ENCODE measurements at regions not wholly inside any gene's neighbourhood (a gene's known extent, or its start where the extent isn't known, plus 50 kb on each side); places are given as distances from the start of the nearest gene placed in this dataset.

- no peak for TF ChIP-seq ZFX (IDR thresholded peaks at IDR 0.05)
- no peak for TF ChIP-seq CTCF (conservative IDR thresholded peaks at IDR 0.05)
- no peak overlapping the region for H3K27ac ChIP-seq
These were observed 1254.3 kb upstream of the AGA start for GRCh38 chr4:178696515-178696914.

GRCh38 chr4:178712486-178712885 is 1270.2 kb upstream of the AGA start:
- TF ChIP-seq ZFX (IDR thresholded peaks at IDR 0.05) (no peak), CTCF (conservative IDR thresholded peaks at IDR 0.05) (no peak)

GRCh38 chr4:178738026-178738425 is 1295.8 kb upstream of the AGA start:
- no peak for TF ChIP-seq CTCF (conservative IDR thresholded peaks at IDR 0.05)
- TF ChIP-seq ZFX (IDR thresholded peaks at IDR 0.05) = no peak

More at GRCh38 chr4:178712486-178712885, 1270.2 kb upstream of the AGA start:
- H3K27ac ChIP-seq = no peak overlapping the region

GRCh38 chr4:178745203-178745602 is 1303.0 kb upstream of the AGA start:
- TF ChIP-seq CTCF (conservative IDR thresholded peaks at IDR 0.05) (no peak), ZFX (IDR thresholded peaks at IDR 0.05) (no peak)

More at GRCh38 chr4:178738026-178738425, 1295.8 kb upstream of the AGA start:
- no peak overlapping the region for H3K27ac ChIP-seq

GRCh38 chr4:178752954-178753525 is 1310.8 kb upstream of the AGA start:
- no peak for TF ChIP-seq ZFX (IDR thresholded peaks at IDR 0.05)

More at GRCh38 chr4:178745203-178745602, 1303.0 kb upstream of the AGA start:
- no peak overlapping the region for H3K27ac ChIP-seq

GRCh38 chr4:178778496-178778895 is 1336.3 kb upstream of the AGA start:
- no peak overlapping the region for H3K27ac ChIP-seq
- TF ChIP-seq ZFX (IDR thresholded peaks at IDR 0.05) (no peak), CTCF (conservative IDR thresholded peaks at IDR 0.05) (no peak)

More at GRCh38 chr4:178752954-178753525, 1310.8 kb upstream of the AGA start:
- H3K27ac ChIP-seq = no peak overlapping the region

- no peak overlapping the region for H3K27ac ChIP-seq
- TF ChIP-seq ZFX (IDR thresholded peaks at IDR 0.05) (no peak), CTCF (conservative IDR thresholded peaks at IDR 0.05) (no peak)
These were observed 1339.5 kb upstream of the AGA start for GRCh38 chr4:178781779-178782178.

- TF ChIP-seq ZFX (IDR thresholded peaks at IDR 0.05) (no peak), CTCF (conservative IDR thresholded peaks at IDR 0.05) (no peak)
- no peak overlapping the region for H3K27ac ChIP-seq
These were observed 1342.3 kb upstream of the AGA start for GRCh38 chr4:178784491-178784890.

Measured in C4-2B (cell line).